ENCODE measurements at regions not wholly inside any gene's neighbourhood (a gene's known extent, or its start where the extent isn't known, plus 50 kb on each side); places are given as distances from the start of the nearest gene placed in this dataset.

DNA sequence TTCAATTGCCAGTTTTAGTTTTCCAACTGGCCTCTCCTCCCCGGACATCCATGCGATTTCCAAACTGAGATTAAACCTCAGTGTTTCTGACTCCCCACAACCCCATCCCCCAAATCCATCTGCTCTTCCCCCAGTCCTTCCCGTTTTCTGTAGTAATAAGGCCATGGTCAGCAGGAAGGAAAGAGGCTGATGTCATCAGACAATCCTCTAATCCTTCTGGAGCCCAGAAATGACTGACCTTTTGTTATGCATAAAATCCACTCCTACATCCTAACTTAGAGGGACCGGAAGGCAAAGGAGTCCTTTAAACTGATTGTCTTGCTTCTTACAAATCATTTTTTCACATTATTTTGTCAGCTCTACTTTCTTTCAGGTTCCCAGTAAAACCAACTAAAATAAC, 155.8 kb downstream of the INO80D start:
- intact Hi-C loops (cut with DNase I) = no loop called here
- H3K9me3 ChIP-seq = no peaks in the 10 kb centered on the region
- H3K4me1 ChIP-seq = peaks cover 6 to 14% of the 10 kb centered on the region in 2 donors
- H3K27me3 ChIP-seq = peaks cover 11 to 27% of the 10 kb centered on the region in 2 donors
- DNase-seq (no peak), ATAC-seq (peak; percentile 15)
- TF ChIP-seq, protein P1, sequence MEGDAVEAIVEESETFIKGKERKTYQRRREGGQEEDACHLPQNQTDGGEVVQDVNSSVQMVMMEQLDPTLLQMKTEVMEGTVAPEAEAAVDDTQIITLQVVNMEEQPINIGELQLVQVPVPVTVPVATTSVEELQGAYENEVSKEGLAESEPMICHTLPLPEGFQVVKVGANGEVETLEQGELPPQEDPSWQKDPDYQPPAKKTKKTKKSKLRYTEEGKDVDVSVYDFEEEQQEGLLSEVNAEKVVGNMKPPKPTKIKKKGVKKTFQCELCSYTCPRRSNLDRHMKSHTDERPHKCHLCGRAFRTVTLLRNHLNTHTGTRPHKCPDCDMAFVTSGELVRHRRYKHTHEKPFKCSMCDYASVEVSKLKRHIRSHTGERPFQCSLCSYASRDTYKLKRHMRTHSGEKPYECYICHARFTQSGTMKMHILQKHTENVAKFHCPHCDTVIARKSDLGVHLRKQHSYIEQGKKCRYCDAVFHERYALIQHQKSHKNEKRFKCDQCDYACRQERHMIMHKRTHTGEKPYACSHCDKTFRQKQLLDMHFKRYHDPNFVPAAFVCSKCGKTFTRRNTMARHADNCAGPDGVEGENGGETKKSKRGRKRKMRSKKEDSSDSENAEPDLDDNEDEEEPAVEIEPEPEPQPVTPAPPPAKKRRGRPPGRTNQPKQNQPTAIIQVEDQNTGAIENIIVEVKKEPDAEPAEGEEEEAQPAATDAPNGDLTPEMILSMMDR (IDR thresholded peaks at IDR 0.05) = no peak
- peak overlapping the region; percentile 1 to 15 for H3K27ac ChIP-seq
- H3K36me3 ChIP-seq = no peaks in the 10 kb centered on the region
- no peak overlapping the region for H3K4me3 ChIP-seq

DNA sequence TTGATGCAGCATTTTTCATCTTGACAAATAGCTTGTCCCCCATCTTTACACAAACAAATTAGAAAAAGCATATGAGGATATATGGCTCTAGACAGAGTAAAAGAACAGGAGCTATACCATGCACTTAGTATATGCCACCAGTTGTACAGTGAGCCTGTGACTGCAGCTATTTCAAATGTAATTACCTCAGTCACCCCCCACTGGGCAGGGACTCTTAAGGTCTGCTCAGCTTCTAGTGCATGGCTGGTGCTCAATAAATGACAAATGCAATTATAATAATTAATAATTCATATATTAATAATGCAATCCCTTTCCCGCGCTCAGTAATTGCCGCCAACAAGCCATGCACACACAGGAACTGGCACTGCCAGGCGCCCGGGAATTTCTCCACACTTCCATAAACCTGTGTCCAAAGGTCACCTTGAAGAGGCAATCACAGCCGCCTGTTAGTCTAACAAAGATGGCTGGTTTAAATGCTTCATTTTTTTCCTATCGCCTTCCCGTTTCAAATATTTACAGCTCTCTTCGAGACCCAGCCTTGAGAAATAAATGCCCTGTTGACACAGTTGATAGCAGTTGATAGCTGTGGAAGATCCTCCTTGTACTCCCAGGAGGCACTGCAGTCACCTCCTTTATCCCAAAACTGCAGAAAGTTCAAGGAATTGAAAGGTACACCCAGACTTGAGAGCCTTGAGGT, 156.6 kb downstream of the INO80D start:
- Histone ChIP-seq H3K27ac (no peak overlapping the region), H3K4me3 (no peak overlapping the region), H3K4me1 (peaks cover 6 to 15% of the 10 kb centered on the region in 2 donors), H3K9me3 (no peaks in the 10 kb centered on the region), H3K36me3 (no peaks in the 10 kb centered on the region), H3K27me3 (peaks cover 11 to 27% of the 10 kb centered on the region in 2 donors)
- intact Hi-C loops (cut with DNase I) = no loop called here
- ATAC-seq = no peak
- DNase-seq = no peak
- TF ChIP-seq, protein P1 (IDR thresholded peaks at IDR 0.05) = no peak

DNA sequence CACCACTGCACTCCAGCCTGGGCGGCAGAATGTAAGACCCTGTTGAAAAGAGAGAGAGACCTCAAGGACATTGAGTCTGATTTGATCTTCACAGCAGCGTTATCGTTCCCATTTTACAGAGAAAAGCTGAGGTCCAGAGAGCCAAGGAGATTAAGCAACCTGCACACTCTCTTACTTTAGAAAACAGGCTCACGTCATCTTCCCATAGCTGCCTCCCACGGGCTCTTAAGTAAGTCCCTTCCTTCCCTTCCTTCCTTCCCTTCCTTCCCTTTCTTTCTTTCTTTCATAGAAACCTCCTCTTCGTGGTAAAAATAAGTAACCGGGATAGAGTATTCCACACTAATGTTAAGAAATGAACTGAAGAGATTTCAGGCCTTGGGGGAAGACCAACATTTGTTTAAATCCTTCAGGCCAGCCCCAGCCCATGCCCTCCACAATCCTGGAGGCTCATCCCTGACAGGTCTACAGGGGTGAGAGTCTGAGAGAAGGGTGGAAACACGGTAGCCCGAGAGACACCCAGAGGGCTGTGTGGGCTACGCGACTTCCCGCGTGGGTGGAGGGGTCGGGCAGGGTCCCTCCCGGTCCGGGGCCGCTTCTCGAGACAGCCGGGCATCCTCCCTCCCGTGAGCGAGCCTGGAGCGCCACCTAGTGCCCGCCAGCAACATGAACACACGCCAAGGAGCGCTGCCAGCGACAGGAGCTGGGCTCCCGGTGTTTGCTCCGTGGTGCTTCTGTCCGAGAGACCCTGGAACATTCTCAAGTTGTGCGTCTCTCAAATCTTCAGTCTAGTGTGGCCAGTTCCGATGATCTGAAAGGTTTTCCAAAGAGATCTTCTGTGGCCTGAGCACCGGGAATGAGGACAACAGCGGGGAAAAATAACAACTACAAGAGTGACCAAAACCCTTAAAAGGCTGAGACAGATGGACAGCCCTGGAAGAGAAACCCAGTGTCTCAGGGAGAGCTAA, 160.3 kb downstream of the INO80D start:
- H3K36me3 ChIP-seq = no peaks in the 10 kb centered on the region
- peaks cover 6 to 15% of the 10 kb centered on the region in 2 donors for H3K4me1 ChIP-seq
- ATAC-seq = peak; percentile 97
- TF ChIP-seq, protein P1 (IDR thresholded peaks at IDR 0.05) = peak; percentile 91 to 93
- H3K4me3 ChIP-seq = peak overlapping the region in 1 of 2 donors; percentile 13
- peak; percentile 78 to 96 (median 84) for DNase-seq
- H3K27me3 ChIP-seq = peaks cover 11 to 27% of the 10 kb centered on the region in 2 donors
- intact Hi-C loops (cut with DNase I) = no loop called here
- H3K9me3 ChIP-seq = no peaks in the 10 kb centered on the region
- H3K27ac ChIP-seq = no peak overlapping the region

DNA sequence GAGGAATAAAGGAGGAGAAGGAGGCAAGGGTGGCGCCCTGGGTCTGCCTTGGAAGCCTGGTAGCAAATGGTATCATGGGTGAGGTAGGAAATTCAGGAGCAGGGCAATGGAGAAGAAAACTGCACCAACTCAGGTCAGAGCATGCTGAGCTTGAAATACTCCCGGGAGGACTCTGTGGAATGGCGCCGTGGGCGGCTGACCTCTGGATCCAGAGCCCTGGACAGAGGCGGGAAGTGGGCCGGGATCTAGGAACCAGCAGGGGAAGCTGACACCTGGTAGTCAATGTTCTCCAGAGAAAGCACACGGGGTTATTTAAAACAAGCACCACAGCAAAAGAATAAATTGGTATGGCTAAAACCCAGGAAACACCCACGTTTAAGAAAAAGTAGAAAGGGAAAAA, 161.3 kb downstream of the INO80D start:
- ATAC-seq (no peak), DNase-seq (no peak)
- Histone ChIP-seq H3K36me3 (no peaks in the 10 kb centered on the region), H3K4me3 (no peak overlapping the region), H3K27me3 (peaks cover 11 to 27% of the 10 kb centered on the region in 2 donors), H3K4me1 (peaks cover 6 to 15% of the 10 kb centered on the region in 2 donors), H3K9me3 (no peaks in the 10 kb centered on the region), H3K27ac (no peak overlapping the region)
- intact Hi-C loops (cut with DNase I) = no loop called here
- TF ChIP-seq, protein P1 (IDR thresholded peaks at IDR 0.05) = no peak

DNA sequence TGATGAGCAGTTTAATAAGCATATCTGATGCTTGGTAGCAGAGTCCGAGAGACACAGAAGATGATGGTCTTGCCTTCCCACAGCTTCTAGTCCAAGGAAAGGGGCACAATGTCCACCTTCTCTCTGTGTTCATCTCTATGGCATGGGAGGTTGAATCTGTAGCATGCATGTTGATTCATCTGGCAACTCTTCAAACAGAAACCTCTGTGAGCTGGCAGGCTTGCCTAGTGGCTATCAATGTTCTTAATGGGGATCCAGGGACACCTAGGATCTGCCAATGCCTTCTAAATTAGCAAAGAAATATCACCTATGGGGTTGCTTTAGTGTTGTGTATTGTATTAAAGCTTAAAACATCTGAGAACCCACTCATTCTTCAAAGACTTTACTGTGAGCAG, 170.8 kb downstream of the INO80D start:
- ATAC-seq (no peak), DNase-seq (no peak)
- no peak overlapping the region for H3K4me3 ChIP-seq
- no peaks in the 10 kb centered on the region for H3K36me3 ChIP-seq
- H3K27ac ChIP-seq = no peak overlapping the region
- intact Hi-C loops (cut with DNase I) = no loop called here
- no peaks in the 10 kb centered on the region for H3K27me3 ChIP-seq
- TF ChIP-seq, protein P1 (IDR thresholded peaks at IDR 0.05) = no peak
- no peaks in the 10 kb centered on the region for H3K9me3 ChIP-seq
- no peaks in the 10 kb centered on the region for H3K4me1 ChIP-seq

Data from left lung (tissue), 4 donors.